ENCODE measurements at regions not wholly inside any gene's neighbourhood (a gene's known extent, or its start where the extent isn't known, plus 50 kb on each side); places are given as distances from the start of the nearest gene placed in this dataset.

DNA sequence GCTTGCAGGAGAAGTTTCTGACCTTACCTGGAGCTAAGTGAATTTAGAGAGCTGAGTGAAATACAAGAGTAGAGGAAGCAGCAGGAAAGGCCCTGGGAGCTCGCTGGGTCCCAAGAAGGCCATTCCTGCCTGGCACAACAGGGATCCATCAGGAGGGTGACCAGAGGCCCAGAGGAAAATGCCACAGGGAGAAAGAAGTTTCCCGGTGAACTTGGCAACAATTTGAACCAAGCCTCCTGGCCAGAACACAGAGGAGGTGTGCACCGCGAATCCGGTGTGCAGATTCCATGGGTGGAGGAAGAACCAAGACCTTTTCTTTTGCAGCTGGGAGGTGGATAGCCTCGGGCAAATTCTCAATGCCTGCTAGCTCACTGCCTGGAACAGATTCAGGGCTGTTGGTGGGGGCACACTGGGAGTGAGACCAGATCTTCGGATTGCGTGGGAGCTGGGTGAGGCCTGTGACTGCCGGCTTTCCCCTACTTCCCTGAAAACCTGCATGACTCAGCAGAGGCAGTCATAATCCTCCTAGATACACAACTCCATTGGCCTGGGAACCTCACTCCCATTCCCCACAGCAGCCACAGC, 1850.9 kb upstream of the NUDT12 start:
- Histone ChIP-seq H3K79me2 (ENCODE audit: insufficient read depth, low read length) (no peaks in the 10 kb centered on the region), H3K27ac (ENCODE audit: low read depth, low read length) (no peak overlapping the region), H3K4me1 (ENCODE audit: insufficient read depth, low read length) (no peaks in the 10 kb centered on the region), H2AFZ (ENCODE audit: low read depth, low read length) (no peak overlapping the region), H3K4me2 (ENCODE audit: low read length) (no peak overlapping the region), H4K20me1 (ENCODE audit: insufficient read depth, low read length) (no peaks in the 10 kb centered on the region), H3K4me3 (ENCODE audit: insufficient read depth, low read depth, low read length) (no peak overlapping the region), H3K36me3 (ENCODE audit: insufficient read depth, low read length) (no peaks in the 10 kb centered on the region), H3K9me3 (ENCODE audit: insufficient read depth, low read depth, low read length) (no peaks in the 10 kb centered on the region), H3K27me3 (ENCODE audit: insufficient read depth, low read length) (no peaks in the 10 kb centered on the region), H3K9ac (ENCODE audit: low read length) (no peak overlapping the region)
- FAIRE-seq (no peak), DNase-seq (ENCODE audit: low read depth) (no peak)
- H3K36me3 Mint-ChIP-seq (ENCODE audit: low read depth, unreplicated experiment), result no peaks in the 10 kb centered on the region
- peak overlapping the region; percentile 30 for H3K27ac Mint-ChIP-seq (ENCODE audit: unreplicated experiment)
- H3K9me3 Mint-ChIP-seq (ENCODE audit: unreplicated experiment), result peaks cover 9% of the 10 kb centered on the region
- no peak for TF ChIP-seq EZH2 (IDR thresholded peaks at IDR 0.05; ENCODE audit: insufficient read depth, low read length)
- TF ChIP-seq, protein P1, sequence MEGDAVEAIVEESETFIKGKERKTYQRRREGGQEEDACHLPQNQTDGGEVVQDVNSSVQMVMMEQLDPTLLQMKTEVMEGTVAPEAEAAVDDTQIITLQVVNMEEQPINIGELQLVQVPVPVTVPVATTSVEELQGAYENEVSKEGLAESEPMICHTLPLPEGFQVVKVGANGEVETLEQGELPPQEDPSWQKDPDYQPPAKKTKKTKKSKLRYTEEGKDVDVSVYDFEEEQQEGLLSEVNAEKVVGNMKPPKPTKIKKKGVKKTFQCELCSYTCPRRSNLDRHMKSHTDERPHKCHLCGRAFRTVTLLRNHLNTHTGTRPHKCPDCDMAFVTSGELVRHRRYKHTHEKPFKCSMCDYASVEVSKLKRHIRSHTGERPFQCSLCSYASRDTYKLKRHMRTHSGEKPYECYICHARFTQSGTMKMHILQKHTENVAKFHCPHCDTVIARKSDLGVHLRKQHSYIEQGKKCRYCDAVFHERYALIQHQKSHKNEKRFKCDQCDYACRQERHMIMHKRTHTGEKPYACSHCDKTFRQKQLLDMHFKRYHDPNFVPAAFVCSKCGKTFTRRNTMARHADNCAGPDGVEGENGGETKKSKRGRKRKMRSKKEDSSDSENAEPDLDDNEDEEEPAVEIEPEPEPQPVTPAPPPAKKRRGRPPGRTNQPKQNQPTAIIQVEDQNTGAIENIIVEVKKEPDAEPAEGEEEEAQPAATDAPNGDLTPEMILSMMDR (IDR thresholded peaks at IDR 0.05; ENCODE audit: insufficient read depth, low read depth, low read length), result no peak
- no peaks in the 10 kb centered on the region for H3K4me1 Mint-ChIP-seq (ENCODE audit: low read depth, unreplicated experiment)
- H3K27me3 Mint-ChIP-seq (ENCODE audit: low read depth, unreplicated experiment), result no peaks in the 10 kb centered on the region
- no peak overlapping the region for H3K4me3 Mint-ChIP-seq (ENCODE audit: unreplicated experiment)

DNA sequence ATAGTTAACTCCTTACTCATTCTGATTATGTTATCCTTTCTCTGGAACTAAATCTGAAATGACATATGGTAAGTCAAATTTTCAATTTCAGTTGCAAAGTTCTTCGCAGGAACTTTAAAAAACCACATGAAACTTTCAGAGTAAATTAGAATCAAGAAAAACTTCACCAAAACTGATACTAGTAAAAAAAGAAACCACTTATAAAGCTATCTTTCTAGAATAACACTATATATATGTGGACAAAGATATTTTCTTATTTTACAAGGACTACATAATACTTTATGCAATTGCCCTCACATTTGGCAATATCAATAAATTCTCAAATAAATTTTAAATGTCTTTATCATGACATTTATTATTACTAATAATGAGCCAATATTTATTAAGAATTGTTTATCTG, 1847.1 kb upstream of the NUDT12 start:
- no peaks in the 10 kb centered on the region for H3K4me1 ChIP-seq (ENCODE audit: insufficient read depth, low read length)
- no peak overlapping the region for H3K27ac ChIP-seq (ENCODE audit: low read depth, low read length)
- no peak overlapping the region for H3K27ac Mint-ChIP-seq (ENCODE audit: unreplicated experiment)
- H3K79me2 ChIP-seq (ENCODE audit: insufficient read depth, low read length), result no peaks in the 10 kb centered on the region
- H3K4me2 ChIP-seq (ENCODE audit: low read length), result no peak overlapping the region
- H4K20me1 ChIP-seq (ENCODE audit: insufficient read depth, low read length), result no peaks in the 10 kb centered on the region
- H2AFZ ChIP-seq (ENCODE audit: low read depth, low read length), result no peak overlapping the region
- no peaks in the 10 kb centered on the region for H3K9me3 ChIP-seq (ENCODE audit: insufficient read depth, low read depth, low read length)
- H3K27me3 Mint-ChIP-seq (ENCODE audit: low read depth, unreplicated experiment), result no peaks in the 10 kb centered on the region
- no peaks in the 10 kb centered on the region for H3K36me3 ChIP-seq (ENCODE audit: insufficient read depth, low read length)
- H3K4me1 Mint-ChIP-seq (ENCODE audit: low read depth, unreplicated experiment), result no peaks in the 10 kb centered on the region
- TF ChIP-seq, protein P1 (IDR thresholded peaks at IDR 0.05; ENCODE audit: insufficient read depth, low read depth, low read length), result no peak
- no peak for TF ChIP-seq EZH2 (IDR thresholded peaks at IDR 0.05; ENCODE audit: insufficient read depth, low read length)
- H3K36me3 Mint-ChIP-seq (ENCODE audit: low read depth, unreplicated experiment), result no peaks in the 10 kb centered on the region
- H3K9ac ChIP-seq (ENCODE audit: low read length), result no peak overlapping the region
- H3K9me3 Mint-ChIP-seq (ENCODE audit: unreplicated experiment), result peaks cover 3% of the 10 kb centered on the region
- H3K27me3 ChIP-seq (ENCODE audit: insufficient read depth, low read length), result no peaks in the 10 kb centered on the region
- H3K4me3 Mint-ChIP-seq (ENCODE audit: unreplicated experiment), result no peak overlapping the region
- DNase-seq (ENCODE audit: low read depth), result no peak
- no peak for FAIRE-seq
- no peak overlapping the region for H3K4me3 ChIP-seq (ENCODE audit: insufficient read depth, low read depth, low read length)

DNA sequence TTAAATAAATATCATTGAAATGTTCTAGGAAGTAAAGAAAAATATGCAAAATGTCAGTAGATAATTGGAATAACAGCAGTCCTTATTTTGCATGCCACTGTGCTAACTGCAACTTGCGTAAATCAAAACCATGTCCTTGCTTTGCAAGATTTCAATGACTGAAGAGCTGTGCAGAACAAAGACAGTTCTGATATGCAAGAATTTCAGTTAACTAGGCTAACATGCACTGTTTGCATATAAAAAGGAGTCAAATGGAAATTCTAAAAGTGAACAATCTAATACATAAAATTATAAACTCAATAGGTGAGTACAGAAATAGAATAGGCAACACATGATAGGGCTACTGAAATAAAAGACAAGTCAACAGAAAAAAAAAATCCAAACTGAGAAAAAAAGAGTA, 1844.6 kb upstream of the NUDT12 start:
- Histone ChIP-seq H3K9me3 (ENCODE audit: insufficient read depth, low read depth, low read length) (no peaks in the 10 kb centered on the region), H3K27ac (ENCODE audit: low read depth, low read length) (no peak overlapping the region), H3K4me1 (ENCODE audit: insufficient read depth, low read length) (no peaks in the 10 kb centered on the region), H3K9ac (ENCODE audit: low read length) (no peak overlapping the region), H3K27me3 (ENCODE audit: insufficient read depth, low read length) (no peaks in the 10 kb centered on the region), H3K4me2 (ENCODE audit: low read length) (no peak overlapping the region), H3K36me3 (ENCODE audit: insufficient read depth, low read length) (no peaks in the 10 kb centered on the region), H4K20me1 (ENCODE audit: insufficient read depth, low read length) (no peaks in the 10 kb centered on the region), H3K79me2 (ENCODE audit: insufficient read depth, low read length) (no peaks in the 10 kb centered on the region), H2AFZ (ENCODE audit: low read depth, low read length) (no peak overlapping the region), H3K4me3 (ENCODE audit: insufficient read depth, low read depth, low read length) (no peak overlapping the region)
- H3K36me3 Mint-ChIP-seq (ENCODE audit: low read depth, unreplicated experiment), result no peaks in the 10 kb centered on the region
- no peak for DNase-seq (ENCODE audit: low read depth)
- no peaks in the 10 kb centered on the region for H3K9me3 Mint-ChIP-seq (ENCODE audit: unreplicated experiment)
- H3K27ac Mint-ChIP-seq (ENCODE audit: unreplicated experiment), result no peak overlapping the region
- TF ChIP-seq EZH2 (IDR thresholded peaks at IDR 0.05; ENCODE audit: insufficient read depth, low read length), result no peak
- TF ChIP-seq, protein P1 (IDR thresholded peaks at IDR 0.05; ENCODE audit: insufficient read depth, low read depth, low read length), result no peak
- H3K4me1 Mint-ChIP-seq (ENCODE audit: low read depth, unreplicated experiment), result no peaks in the 10 kb centered on the region
- no peaks in the 10 kb centered on the region for H3K27me3 Mint-ChIP-seq (ENCODE audit: low read depth, unreplicated experiment)
- FAIRE-seq, result no peak
- H3K4me3 Mint-ChIP-seq (ENCODE audit: unreplicated experiment), result no peak overlapping the region

All from astrocyte (in vitro differentiated cells and primary cell).